22Rv1 (cell line): ENCODE measurements at regions not wholly inside any gene's neighbourhood (a gene's known extent, or its start where the extent isn't known, plus 50 kb on each side); places are given as distances from the start of the nearest gene placed in this dataset.

Experiments
- ZFX ChIP-seq: fragments of 450-650 bp; IDR thresholded peaks from 2 replicates; pipeline ENCODE4 v1.6.1; 2017; ENCODE audit warnings: antibody characterized with exemption, borderline replicate concordance
- TF ChIP-seq, protein P1 (sequence below): fragments of 450-650 bp; IDR thresholded peaks from 2 replicates; pipeline ENCODE4 v1.5.1; 2017; ENCODE audit warnings: mild to moderate bottlenecking

DNA sequence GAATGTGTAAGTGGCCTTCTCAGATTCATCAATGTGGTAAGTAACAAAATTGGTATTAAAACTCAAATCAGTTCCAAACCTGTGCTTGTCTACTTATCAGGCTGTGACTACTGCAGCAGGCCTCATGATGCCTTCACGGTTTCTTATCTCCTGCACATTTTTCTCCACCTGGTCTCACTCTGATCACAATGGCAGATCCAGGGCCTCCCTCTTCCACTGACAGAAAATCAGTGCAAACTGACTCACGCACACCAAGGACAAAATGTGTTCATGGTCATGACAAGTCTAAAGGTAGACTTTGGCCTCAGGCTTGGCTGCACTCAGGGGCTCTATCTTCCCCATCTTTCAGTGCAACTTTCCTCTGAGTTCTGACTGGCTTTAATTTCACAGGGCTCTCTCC, 56.7 kb upstream of the ATP1A1 start:
- TF ChIP-seq, protein P1, sequence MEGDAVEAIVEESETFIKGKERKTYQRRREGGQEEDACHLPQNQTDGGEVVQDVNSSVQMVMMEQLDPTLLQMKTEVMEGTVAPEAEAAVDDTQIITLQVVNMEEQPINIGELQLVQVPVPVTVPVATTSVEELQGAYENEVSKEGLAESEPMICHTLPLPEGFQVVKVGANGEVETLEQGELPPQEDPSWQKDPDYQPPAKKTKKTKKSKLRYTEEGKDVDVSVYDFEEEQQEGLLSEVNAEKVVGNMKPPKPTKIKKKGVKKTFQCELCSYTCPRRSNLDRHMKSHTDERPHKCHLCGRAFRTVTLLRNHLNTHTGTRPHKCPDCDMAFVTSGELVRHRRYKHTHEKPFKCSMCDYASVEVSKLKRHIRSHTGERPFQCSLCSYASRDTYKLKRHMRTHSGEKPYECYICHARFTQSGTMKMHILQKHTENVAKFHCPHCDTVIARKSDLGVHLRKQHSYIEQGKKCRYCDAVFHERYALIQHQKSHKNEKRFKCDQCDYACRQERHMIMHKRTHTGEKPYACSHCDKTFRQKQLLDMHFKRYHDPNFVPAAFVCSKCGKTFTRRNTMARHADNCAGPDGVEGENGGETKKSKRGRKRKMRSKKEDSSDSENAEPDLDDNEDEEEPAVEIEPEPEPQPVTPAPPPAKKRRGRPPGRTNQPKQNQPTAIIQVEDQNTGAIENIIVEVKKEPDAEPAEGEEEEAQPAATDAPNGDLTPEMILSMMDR: no peak
- TF ChIP-seq ZFX: no peak
